Effector CD4-positive, alpha-beta T cell (primary cell): ENCODE measurements at regions not wholly inside any gene's neighbourhood (a gene's known extent, or its start where the extent isn't known, plus 50 kb on each side); places are given as distances from the start of the nearest gene placed in this dataset.

Source experiments
- DNase-seq: peaks from one replicate; pipeline ENCODE4 v3.0.0-alpha.2; 2020

- no peak for DNase-seq
Measured at GRCh38 chr11:128407962-128408361, 179.4 kb downstream of the ETS1 start.

- no peak for DNase-seq
Measured at GRCh38 chr11:128405714-128406662, 181.4 kb downstream of the ETS1 start.

GRCh38 chr11:128405112-128405511 is 182.2 kb downstream of the ETS1 start:
- DNase-seq: no peak

- no peak for DNase-seq
Measured at GRCh38 chr11:128404437-128404836, 182.9 kb downstream of the ETS1 start.

- DNase-seq: no peak
Measured at GRCh38 chr11:128400382-128401203, 186.8 kb downstream of the ETS1 start.

- DNase-seq: no peak
Measured at GRCh38 chr11:128399251-128400121, 187.9 kb downstream of the ETS1 start.

- no peak for DNase-seq
Measured at GRCh38 chr11:128398517-128399250, 188.7 kb downstream of the ETS1 start.

- DNase-seq: no peak
Measured at GRCh38 chr11:128397362-128397761, 190.0 kb downstream of the ETS1 start.

- no peak for DNase-seq
Measured at GRCh38 chr11:128394431-128395089, 192.8 kb downstream of the ETS1 start.

- no peak for DNase-seq
Measured at GRCh38 chr11:128392259-128392658, 195.1 kb downstream of the ETS1 start.

- no peak for DNase-seq
Measured at GRCh38 chr11:128391811-128392210, 195.5 kb downstream of the ETS1 start.

GRCh38 chr11:128390246-128390645 is 197.1 kb downstream of the ETS1 start:
- DNase-seq: no peak

GRCh38 chr11:128389461-128389976 is 197.8 kb downstream of the ETS1 start:
- DNase-seq: no peak

- no peak for DNase-seq
Measured at GRCh38 chr11:128388206-128388815, 199.0 kb downstream of the ETS1 start.

GRCh38 chr11:128379587-128380580 is 207.5 kb downstream of the ETS1 start:
- DNase-seq: no peak

- no peak for DNase-seq
Measured at GRCh38 chr11:128375961-128376360, 211.4 kb downstream of the ETS1 start.

GRCh38 chr11:128374026-128374425 is 213.3 kb downstream of the ETS1 start:
- DNase-seq: no peak

GRCh38 chr11:128372977-128373376 is 214.4 kb downstream of the ETS1 start:
- DNase-seq: no peak

GRCh38 chr11:128367573-128367972 is 219.8 kb downstream of the ETS1 start:
- DNase-seq: no peak
